Ishikawa (cell line): ENCODE measurements at regions not wholly inside any gene's neighbourhood (a gene's known extent, or its start where the extent isn't known, plus 50 kb on each side); places are given as distances from the start of the nearest gene placed in this dataset.

Experiments used
- CEBPB ChIP-seq: IDR thresholded peaks from 2 replicates; pipeline ENCODE4 v1.6.1; 2012
- CREB1 ChIP-seq: IDR thresholded peaks from 2 replicates; pipeline ENCODE4 v1.6.1; 2012; ENCODE audit warnings: low read depth
- EGR1 ChIP-seq: IDR thresholded peaks from 2 replicates; pipeline ENCODE4 v1.6.1; 2012
- EP300 ChIP-seq: IDR thresholded peaks from 2 replicates; pipeline ENCODE4 v1.6.1; 2012; ENCODE audit warnings: borderline replicate concordance
- FOXM1 ChIP-seq: IDR thresholded peaks from 2 replicates; pipeline ENCODE4 v1.6.1; 2012; ENCODE audit warnings: low read depth, borderline replicate concordance
- NFIC ChIP-seq: IDR thresholded peaks from 2 replicates; pipeline ENCODE4 v1.6.1; 2012
- RAD21 ChIP-seq: IDR thresholded peaks from 2 replicates; pipeline ENCODE4 v1.6.1; 2012; ENCODE audit warnings: low read depth
- TAF1 ChIP-seq: IDR thresholded peaks from 2 replicates; pipeline ENCODE4 v1.6.1; 2012; ENCODE audit warnings: low read depth, mild to moderate bottlenecking
- TCF12 ChIP-seq: IDR thresholded peaks from 2 replicates; pipeline ENCODE4 v1.6.1; 2012; ENCODE audit warnings: low read depth
- TEAD4 ChIP-seq: IDR thresholded peaks from 2 replicates; pipeline ENCODE4 v1.6.1; 2012
- YY1 ChIP-seq: IDR thresholded peaks from 2 replicates; pipeline ENCODE4 v1.6.1; 2012; ENCODE audit warnings: low read depth
- ZBTB7A ChIP-seq: IDR thresholded peaks from 2 replicates; pipeline ENCODE4 v1.6.1; 2012; ENCODE audit warnings: low read depth
- TF ChIP-seq, protein P1 (sequence below): IDR thresholded peaks from 2 replicates; pipeline ENCODE4 v1.6.1; 2012
- TF ChIP-seq, protein P2 (sequence below): IDR thresholded peaks from 2 replicates; pipeline ENCODE4 v1.6.1; 2012
- TF ChIP-seq, protein P3 (sequence below): IDR thresholded peaks from 2 replicates; pipeline ENCODE4 v1.6.1; 2012; ENCODE audit warnings: low read depth, mild to moderate bottlenecking

DNA sequence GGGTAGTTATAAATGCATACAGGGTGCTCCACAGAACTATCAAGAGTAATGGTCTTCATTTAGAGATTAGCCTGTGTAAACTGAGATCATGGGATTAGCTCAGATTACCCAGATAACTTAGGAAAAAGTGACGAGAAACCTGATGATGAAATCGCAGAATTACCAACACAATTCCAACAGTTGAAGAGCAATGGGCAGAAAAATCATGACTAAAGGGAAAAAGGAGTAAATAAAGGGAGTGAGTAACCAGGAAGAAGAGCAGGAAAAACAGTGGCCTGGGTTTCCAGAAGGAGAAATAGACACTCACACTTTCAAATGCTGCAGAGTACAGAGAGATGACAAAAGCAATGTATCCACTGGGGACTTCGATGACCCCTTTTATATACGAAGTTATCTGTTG is 817.3 kb downstream of the TRIML1 start:
- TF ChIP-seq, protein P1, sequence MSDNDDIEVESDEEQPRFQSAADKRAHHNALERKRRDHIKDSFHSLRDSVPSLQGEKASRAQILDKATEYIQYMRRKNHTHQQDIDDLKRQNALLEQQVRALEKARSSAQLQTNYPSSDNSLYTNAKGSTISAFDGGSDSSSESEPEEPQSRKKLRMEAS, result no peak
- no peak for TF ChIP-seq EGR1
- TF ChIP-seq, protein P2, sequence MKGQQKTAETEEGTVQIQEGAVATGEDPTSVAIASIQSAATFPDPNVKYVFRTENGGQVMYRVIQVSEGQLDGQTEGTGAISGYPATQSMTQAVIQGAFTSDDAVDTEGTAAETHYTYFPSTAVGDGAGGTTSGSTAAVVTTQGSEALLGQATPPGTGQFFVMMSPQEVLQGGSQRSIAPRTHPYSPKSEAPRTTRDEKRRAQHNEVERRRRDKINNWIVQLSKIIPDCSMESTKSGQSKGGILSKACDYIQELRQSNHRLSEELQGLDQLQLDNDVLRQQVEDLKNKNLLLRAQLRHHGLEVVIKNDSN, result no peak
- no peak for TF ChIP-seq FOXM1
- TF ChIP-seq YY1, result no peak
- no peak for TF ChIP-seq CREB1
- no peak for TF ChIP-seq TCF12
- TF ChIP-seq EP300, result no peak
- TF ChIP-seq, protein P3, sequence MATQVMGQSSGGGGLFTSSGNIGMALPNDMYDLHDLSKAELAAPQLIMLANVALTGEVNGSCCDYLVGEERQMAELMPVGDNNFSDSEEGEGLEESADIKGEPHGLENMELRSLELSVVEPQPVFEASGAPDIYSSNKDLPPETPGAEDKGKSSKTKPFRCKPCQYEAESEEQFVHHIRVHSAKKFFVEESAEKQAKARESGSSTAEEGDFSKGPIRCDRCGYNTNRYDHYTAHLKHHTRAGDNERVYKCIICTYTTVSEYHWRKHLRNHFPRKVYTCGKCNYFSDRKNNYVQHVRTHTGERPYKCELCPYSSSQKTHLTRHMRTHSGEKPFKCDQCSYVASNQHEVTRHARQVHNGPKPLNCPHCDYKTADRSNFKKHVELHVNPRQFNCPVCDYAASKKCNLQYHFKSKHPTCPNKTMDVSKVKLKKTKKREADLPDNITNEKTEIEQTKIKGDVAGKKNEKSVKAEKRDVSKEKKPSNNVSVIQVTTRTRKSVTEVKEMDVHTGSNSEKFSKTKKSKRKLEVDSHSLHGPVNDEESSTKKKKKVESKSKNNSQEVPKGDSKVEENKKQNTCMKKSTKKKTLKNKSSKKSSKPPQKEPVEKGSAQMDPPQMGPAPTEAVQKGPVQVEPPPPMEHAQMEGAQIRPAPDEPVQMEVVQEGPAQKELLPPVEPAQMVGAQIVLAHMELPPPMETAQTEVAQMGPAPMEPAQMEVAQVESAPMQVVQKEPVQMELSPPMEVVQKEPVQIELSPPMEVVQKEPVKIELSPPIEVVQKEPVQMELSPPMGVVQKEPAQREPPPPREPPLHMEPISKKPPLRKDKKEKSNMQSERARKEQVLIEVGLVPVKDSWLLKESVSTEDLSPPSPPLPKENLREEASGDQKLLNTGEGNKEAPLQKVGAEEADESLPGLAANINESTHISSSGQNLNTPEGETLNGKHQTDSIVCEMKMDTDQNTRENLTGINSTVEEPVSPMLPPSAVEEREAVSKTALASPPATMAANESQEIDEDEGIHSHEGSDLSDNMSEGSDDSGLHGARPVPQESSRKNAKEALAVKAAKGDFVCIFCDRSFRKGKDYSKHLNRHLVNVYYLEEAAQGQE, result no peak
- TF ChIP-seq NFIC, result no peak
- no peak for TF ChIP-seq TEAD4
- TF ChIP-seq CEBPB, result no peak
- TF ChIP-seq ZBTB7A, result no peak
- TF ChIP-seq RAD21, result no peak
- TF ChIP-seq TAF1, result no peak

DNA sequence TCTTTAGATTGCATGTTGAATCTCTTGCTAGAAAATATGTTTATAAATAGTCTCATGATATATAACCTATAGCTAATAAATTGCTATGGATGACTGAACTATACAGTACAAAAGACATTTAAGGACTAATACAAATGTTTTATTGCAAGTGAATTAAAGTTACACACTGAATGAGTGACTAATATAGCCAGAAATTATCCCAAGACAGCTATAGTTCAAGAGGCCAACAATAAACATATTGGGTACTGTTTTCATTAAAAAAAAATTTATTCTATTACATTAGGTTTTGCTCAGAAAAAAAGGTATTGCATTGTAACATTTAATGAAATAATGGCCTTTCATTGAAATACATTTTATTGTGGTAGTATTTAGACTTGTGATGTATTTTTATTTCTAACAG is 819.1 kb downstream of the TRIML1 start:
- TF ChIP-seq, protein P2, result no peak
- TF ChIP-seq TAF1 (no peak), EGR1 (no peak), YY1 (no peak), NFIC (no peak), CEBPB (no peak), TEAD4 (no peak), EP300 (no peak), TCF12 (no peak), RAD21 (no peak), ZBTB7A (no peak), FOXM1 (no peak), CREB1 (no peak)
- TF ChIP-seq, protein P3, result no peak
- TF ChIP-seq, protein P1, result no peak

DNA sequence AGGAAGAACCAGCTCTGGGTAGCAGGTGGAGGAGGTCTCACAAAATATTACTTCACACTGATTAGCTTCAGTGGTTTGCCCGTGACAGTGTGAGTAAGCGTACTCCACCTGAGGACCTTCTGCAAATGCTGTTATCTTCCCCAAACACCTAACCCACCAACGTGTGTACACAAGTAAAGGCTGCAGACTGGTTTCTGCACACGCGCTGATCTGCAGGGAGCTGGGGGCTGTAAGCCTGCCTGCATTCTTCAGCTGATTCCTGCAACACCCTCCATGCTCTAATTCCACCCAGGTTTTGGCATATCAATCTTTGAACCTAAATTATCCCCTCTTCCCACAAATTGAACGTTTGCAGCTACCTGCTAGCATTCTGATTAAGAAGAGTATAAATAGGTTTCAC is 820.2 kb downstream of the TRIML1 start:
- no peak for TF ChIP-seq TCF12
- TF ChIP-seq TEAD4, result no peak
- TF ChIP-seq, protein P2, result no peak
- no peak for TF ChIP-seq EP300
- TF ChIP-seq NFIC, result no peak
- TF ChIP-seq EGR1, result no peak
- no peak for TF ChIP-seq RAD21
- TF ChIP-seq, protein P1, result no peak
- no peak for TF ChIP-seq YY1
- TF ChIP-seq FOXM1, result no peak
- TF ChIP-seq TAF1, result no peak
- TF ChIP-seq CREB1, result no peak
- no peak for TF ChIP-seq CEBPB
- TF ChIP-seq, protein P3, result no peak
